ENCODE measurements at regions not wholly inside any gene's neighbourhood (a gene's known extent, or its start where the extent isn't known, plus 50 kb on each side); places are given as distances from the start of the nearest gene placed in this dataset.
"Not testable (repeated sequence)": the region's sequence is repeated elsewhere in the genome, so short reads cannot be mapped to it uniquely, and the experiment has no call there.

GRCh38 chr6:56875523-56875922 lies 79.4 kb upstream of the BEND6 start:
- in situ Hi-C loops (cut with MboI; ENCODE audit: low sequenced_read_pairs) = no loop called here
- Histone ChIP-seq H3K27me3 (ENCODE audit: low read depth) (no peaks in the 10 kb centered on the region), H3K9me3 (no peaks in the 10 kb centered on the region), H3K36me3 (replicated peaks) (no peaks in the 10 kb centered on the region), H3K4me1 (no peaks in the 10 kb centered on the region), H3K4me3 (no peak overlapping the region)
- no peak for DNase-seq (ENCODE audit: low spot score in 2 of 2)

GRCh38 chr6:56874328-56874727 lies 80.6 kb upstream of the BEND6 start:
- H3K4me3 ChIP-seq = no peak overlapping the region
- in situ Hi-C loops (cut with MboI; ENCODE audit: low sequenced_read_pairs) = no loop called here

GRCh38 chr6:56870053-56870452 lies 84.9 kb upstream of the BEND6 start:
- DNase-seq (ENCODE audit: low spot score in 2 of 2); H3K36me3 ChIP-seq (replicated peaks); H3K27me3 ChIP-seq (ENCODE audit: low read depth); in situ Hi-C loops (cut with MboI; ENCODE audit: low sequenced_read_pairs); H3K9me3 ChIP-seq; H3K4me3 ChIP-seq: not testable (repeated sequence)
- peaks cover 15% of the 10 kb centered on the region for H3K4me1 ChIP-seq

More at GRCh38 chr6:56874328-56874727, 80.6 kb upstream of the BEND6 start:
- H3K36me3 ChIP-seq (replicated peaks) = no peaks in the 10 kb centered on the region
- DNase-seq (ENCODE audit: low spot score in 2 of 2) = no peak
- H3K9me3 ChIP-seq = no peaks in the 10 kb centered on the region
- no peaks in the 10 kb centered on the region for H3K4me1 ChIP-seq
- no peaks in the 10 kb centered on the region for H3K27me3 ChIP-seq (ENCODE audit: low read depth)

GRCh38 chr6:56869346-56869745 lies 85.6 kb upstream of the BEND6 start:
- Histone ChIP-seq H3K4me3 (no peak overlapping the region), H3K36me3 (replicated peaks) (no peaks in the 10 kb centered on the region), H3K9me3 (no peaks in the 10 kb centered on the region), H3K27me3 (ENCODE audit: low read depth) (no peaks in the 10 kb centered on the region), H3K4me1 (peaks cover 15% of the 10 kb centered on the region)
- in situ Hi-C loops (cut with MboI; ENCODE audit: low sequenced_read_pairs) = no loop called here
- DNase-seq (ENCODE audit: low spot score in 2 of 2) = no peak

- Histone ChIP-seq H3K4me1 (peaks cover 15% of the 10 kb centered on the region), H3K9me3 (no peaks in the 10 kb centered on the region)
- in situ Hi-C loops (cut with MboI; ENCODE audit: low sequenced_read_pairs) = no loop called here
Observed at GRCh38 chr6:56868687-56869086, 86.2 kb upstream of the BEND6 start.

GRCh38 chr6:56866917-56867522 lies 87.9 kb upstream of the BEND6 start:
- Histone ChIP-seq H3K36me3 (replicated peaks) (no peaks in the 10 kb centered on the region), H3K4me3 (no peak overlapping the region), H3K4me1 (peaks cover 15% of the 10 kb centered on the region), H3K9me3 (no peaks in the 10 kb centered on the region), H3K27me3 (ENCODE audit: low read depth) (no peaks in the 10 kb centered on the region)
- DNase-seq (ENCODE audit: low spot score in 2 of 2) = no peak
- in situ Hi-C loops (cut with MboI; ENCODE audit: low sequenced_read_pairs) = no loop called here

More at GRCh38 chr6:56868687-56869086, 86.2 kb upstream of the BEND6 start:
- H3K27me3 ChIP-seq (ENCODE audit: low read depth) = no peaks in the 10 kb centered on the region
- no peaks in the 10 kb centered on the region for H3K36me3 ChIP-seq (replicated peaks)
- no peak overlapping the region for H3K4me3 ChIP-seq
- DNase-seq (ENCODE audit: low spot score in 2 of 2) = no peak

GRCh38 chr6:56865081-56865875 lies 89.6 kb upstream of the BEND6 start:
- Histone ChIP-seq H3K9me3 (no peaks in the 10 kb centered on the region), H3K36me3 (replicated peaks) (no peaks in the 10 kb centered on the region), H3K4me1 (peaks cover 15% of the 10 kb centered on the region), H3K4me3 (no peak overlapping the region), H3K27me3 (ENCODE audit: low read depth) (no peaks in the 10 kb centered on the region)
- in situ Hi-C loops (cut with MboI; ENCODE audit: low sequenced_read_pairs) = no loop called here
- no peak for DNase-seq (ENCODE audit: low spot score in 2 of 2)

GRCh38 chr6:56864171-56864616 lies 90.7 kb upstream of the BEND6 start:
- Histone ChIP-seq H3K4me3 (no peak overlapping the region), H3K27me3 (ENCODE audit: low read depth) (no peaks in the 10 kb centered on the region), H3K4me1 (peaks cover 15% of the 10 kb centered on the region), H3K9me3 (no peaks in the 10 kb centered on the region), H3K36me3 (replicated peaks) (no peaks in the 10 kb centered on the region)
- DNase-seq (ENCODE audit: low spot score in 2 of 2) = no peak
- in situ Hi-C loops (cut with MboI; ENCODE audit: low sequenced_read_pairs) = no loop called here

GRCh38 chr6:56863366-56863765 lies 91.5 kb upstream of the BEND6 start:
- H3K27me3 ChIP-seq (ENCODE audit: low read depth) = no peaks in the 10 kb centered on the region
- H3K36me3 ChIP-seq (replicated peaks) = no peaks in the 10 kb centered on the region
- peaks cover 9% of the 10 kb centered on the region for H3K4me1 ChIP-seq
- no peak for DNase-seq (ENCODE audit: low spot score in 2 of 2)
- no peak overlapping the region for H3K4me3 ChIP-seq
- no peaks in the 10 kb centered on the region for H3K9me3 ChIP-seq
- in situ Hi-C loops (cut with MboI; ENCODE audit: low sequenced_read_pairs) = no loop called here

GRCh38 chr6:56862415-56863175 lies 92.3 kb upstream of the BEND6 start:
- DNase-seq (ENCODE audit: low spot score in 2 of 2) = no peak
- Histone ChIP-seq H3K36me3 (replicated peaks) (no peaks in the 10 kb centered on the region), H3K4me3 (no peak overlapping the region), H3K27me3 (ENCODE audit: low read depth) (no peaks in the 10 kb centered on the region), H3K4me1 (peaks cover 8% of the 10 kb centered on the region; the same call in 1 of the 2 replicates), H3K9me3 (no peaks in the 10 kb centered on the region)
- in situ Hi-C loops (cut with MboI; ENCODE audit: low sequenced_read_pairs) = no loop called here

GRCh38 chr6:56860475-56860874 lies 94.4 kb upstream of the BEND6 start:
- in situ Hi-C loops (cut with MboI; ENCODE audit: low sequenced_read_pairs) = no loop called here
- H3K27me3 ChIP-seq (ENCODE audit: low read depth) = no peaks in the 10 kb centered on the region
- no peaks in the 10 kb centered on the region for H3K9me3 ChIP-seq
- peaks cover 13% of the 10 kb centered on the region for H3K4me1 ChIP-seq
- H3K4me3 ChIP-seq = no peak overlapping the region
- no peak for DNase-seq (ENCODE audit: low spot score in 2 of 2)
- H3K36me3 ChIP-seq (replicated peaks) = no peaks in the 10 kb centered on the region

- H3K4me3 ChIP-seq = no peak overlapping the region
- H3K4me1 ChIP-seq = peaks cover 17% of the 10 kb centered on the region
- peak; percentile 49 to 64 for DNase-seq (ENCODE audit: low spot score in 2 of 2)
- H3K9me3 ChIP-seq = no peaks in the 10 kb centered on the region
- no peaks in the 10 kb centered on the region for H3K27me3 ChIP-seq (ENCODE audit: low read depth)
- in situ Hi-C loops (cut with MboI; ENCODE audit: low sequenced_read_pairs) = no loop called here
- no peaks in the 10 kb centered on the region for H3K36me3 ChIP-seq (replicated peaks)
Observed at GRCh38 chr6:56856036-56856580, 98.8 kb upstream of the BEND6 start.

- DNase-seq (ENCODE audit: low spot score in 2 of 2) = no peak
- H3K9me3 ChIP-seq = no peaks in the 10 kb centered on the region
- in situ Hi-C loops (cut with MboI; ENCODE audit: low sequenced_read_pairs) = no loop called here
- peaks cover 17% of the 10 kb centered on the region for H3K4me1 ChIP-seq
- no peaks in the 10 kb centered on the region for H3K27me3 ChIP-seq (ENCODE audit: low read depth)
- H3K4me3 ChIP-seq = no peak overlapping the region
- H3K36me3 ChIP-seq (replicated peaks) = no peaks in the 10 kb centered on the region
Observed at GRCh38 chr6:56854086-56854485, 100.8 kb upstream of the BEND6 start.

GRCh38 chr6:56853541-56853940 lies 101.4 kb upstream of the BEND6 start:
- no peak overlapping the region for H3K4me3 ChIP-seq
- H3K36me3 ChIP-seq (replicated peaks) = no peaks in the 10 kb centered on the region
- H3K27me3 ChIP-seq (ENCODE audit: low read depth) = no peaks in the 10 kb centered on the region
- in situ Hi-C loops (cut with MboI; ENCODE audit: low sequenced_read_pairs) = no loop called here
- H3K4me1 ChIP-seq = peaks cover 17% of the 10 kb centered on the region
- no peak for DNase-seq (ENCODE audit: low spot score in 2 of 2)
- H3K9me3 ChIP-seq = no peaks in the 10 kb centered on the region
